ENCODE measurements at regions not wholly inside any gene's neighbourhood (a gene's known extent, or its start where the extent isn't known, plus 50 kb on each side); places are given as distances from the start of the nearest gene placed in this dataset.
A peak's percentile ranks its signal among the peaks of the same experiment; 100 is the strongest.

GRCh38 chr10:43824934-43825333, 176.3 kb upstream of the ZNF32 start:
- TF ChIP-seq CTCF (IDR thresholded peaks at IDR 0.05; ENCODE audit: low read depth, low read length, missing input control) (no peak), TAF1 (conservative IDR thresholded peaks at IDR 0.05) (no peak), GABPA (IDR thresholded peaks at IDR 0.05 in 1 of 2, conservative IDR thresholded peaks at IDR 0.05 in 1 of 2) (no peak), REST (IDR thresholded peaks at IDR 0.05) (no peak), NR2F2 (IDR thresholded peaks at IDR 0.05) (peak; percentile 61), RXRA (IDR thresholded peaks at IDR 0.05) (no peak)

Data from liver (tissue), 3 donors.